ENCODE measurements at regions not wholly inside any gene's neighbourhood (a gene's known extent, or its start where the extent isn't known, plus 50 kb on each side); places are given as distances from the start of the nearest gene placed in this dataset.

- intact Hi-C loops (cut with DNase I; ENCODE audit: low total_unique reads) (no loop called here), in situ Hi-C loops (cut with MboI; ENCODE audit: low pct_ligation_motif_present in 1 of 4, low pct_unique_long_range_greater_than_20kb in 1 of 4, low sequenced_read_pairs in 3 of 4) (no loop called here)
- DNase-seq = no peak
- 5% methylated on average over 1 of the region's 1 CpG; no CpG with 5 or more reads in 1 of the 2 donors for WGBS, 2 donors (ENCODE audit: low coverage in 1 of 2)
- no peak for TF ChIP-seq POLR2AphosphoS5 (IDR thresholded peaks at IDR 0.05)
- no peaks in the 10 kb centered on the region for H3K9me3 ChIP-seq
- H3K27me3 ChIP-seq = no peaks in the 10 kb centered on the region
- H3K4me3 ChIP-seq = no peak overlapping the region
- no peaks in the 10 kb centered on the region for H3K36me3 ChIP-seq
- peaks cover 0 to 11% (median 2%) of the 10 kb centered on the region in 4 donors for H3K4me1 ChIP-seq
- no peak overlapping the region for H3K27ac ChIP-seq
These were observed 225.0 kb upstream of the GRIP1 start for GRCh38 chr12:66903782-66904396.

GRCh38 chr12:66905201-66905600, 226.3 kb upstream of the GRIP1 start:
- no peaks in the 10 kb centered on the region for H3K27me3 ChIP-seq
- intact Hi-C loops (cut with DNase I; ENCODE audit: low total_unique reads) = no loop called here

GRCh38 chr12:66910366-66910974, 231.6 kb upstream of the GRIP1 start:
- DNase-seq = no peak

More at GRCh38 chr12:66905201-66905600, 226.3 kb upstream of the GRIP1 start:
- Histone ChIP-seq H3K4me3 (no peak overlapping the region), H3K4me1 (peaks cover 0 to 11% (median 2%) of the 10 kb centered on the region in 4 donors), H3K36me3 (no peaks in the 10 kb centered on the region), H3K9me3 (no peaks in the 10 kb centered on the region), H3K27ac (no peak overlapping the region)
- in situ Hi-C loops (cut with MboI; ENCODE audit: low pct_ligation_motif_present in 1 of 4, low pct_unique_long_range_greater_than_20kb in 1 of 4, low sequenced_read_pairs in 3 of 4) = no loop called here
- no peak for TF ChIP-seq POLR2AphosphoS5 (IDR thresholded peaks at IDR 0.05)
- TF ChIP-seq EP300 (IDR thresholded peaks at IDR 0.05; ENCODE audit: low read depth) = no peak
- TF ChIP-seq CTCF (IDR thresholded peaks at IDR 0.05) = no peak
- no peak for TF ChIP-seq POLR2A (IDR thresholded peaks at IDR 0.05)
- no peak for DNase-seq

GRCh38 chr12:66915306-66915904, 236.5 kb upstream of the GRIP1 start:
- WGBS, 2 donors (ENCODE audit: low coverage in 1 of 2) = 50 to 64% methylated on average over 4 to 6 of the region's 6 CpGs
- in situ Hi-C loops (cut with MboI; ENCODE audit: low pct_ligation_motif_present in 1 of 4, low pct_unique_long_range_greater_than_20kb in 1 of 4, low sequenced_read_pairs in 3 of 4) = no loop called here
- no peaks in the 10 kb centered on the region for H3K9me3 ChIP-seq

More at GRCh38 chr12:66910366-66910974, 231.6 kb upstream of the GRIP1 start:
- no peak overlapping the region for H3K27ac ChIP-seq
- peaks cover 0 to 4% (median 2%) of the 10 kb centered on the region in 4 donors for H3K4me1 ChIP-seq
- H3K9me3 ChIP-seq = no peaks in the 10 kb centered on the region
- no peaks in the 10 kb centered on the region for H3K27me3 ChIP-seq
- intact Hi-C loops (cut with DNase I; ENCODE audit: low total_unique reads) (no loop called here), in situ Hi-C loops (cut with MboI; ENCODE audit: low pct_ligation_motif_present in 1 of 4, low pct_unique_long_range_greater_than_20kb in 1 of 4, low sequenced_read_pairs in 3 of 4) (no loop called here)
- H3K36me3 ChIP-seq = no peaks in the 10 kb centered on the region
- TF ChIP-seq POLR2A (IDR thresholded peaks at IDR 0.05) = no peak
- no peak for TF ChIP-seq CTCF (IDR thresholded peaks at IDR 0.05)
- TF ChIP-seq EP300 (IDR thresholded peaks at IDR 0.05; ENCODE audit: low read depth) = no peak
- TF ChIP-seq POLR2AphosphoS5 (IDR thresholded peaks at IDR 0.05) = no peak
- H3K4me3 ChIP-seq = no peak overlapping the region
- WGBS, 2 donors (ENCODE audit: low coverage in 1 of 2) = 72 to 87% methylated on average over 7 of the region's 7 CpGs

More at GRCh38 chr12:66915306-66915904, 236.5 kb upstream of the GRIP1 start:
- intact Hi-C loops (cut with DNase I; ENCODE audit: low total_unique reads) = no loop called here
- DNase-seq = no peak
- H3K4me1 ChIP-seq = peaks cover 0 to 9% (median 4%) of the 10 kb centered on the region in 4 donors
- H3K27me3 ChIP-seq = no peaks in the 10 kb centered on the region
- no peaks in the 10 kb centered on the region for H3K36me3 ChIP-seq
- H3K4me3 ChIP-seq = no peak overlapping the region
- no peak overlapping the region for H3K27ac ChIP-seq
- TF ChIP-seq CTCF (IDR thresholded peaks at IDR 0.05) (no peak), POLR2AphosphoS5 (IDR thresholded peaks at IDR 0.05) (no peak)

Measured in transverse colon (tissue), 4 donors.